HepG2 (cell line): ENCODE measurements at regions not wholly inside any gene's neighbourhood (a gene's known extent, or its start where the extent isn't known, plus 50 kb on each side); places are given as distances from the start of the nearest gene placed in this dataset.
A peak's percentile ranks its signal among the peaks of the same experiment; 100 is the strongest.

Source experiments
- ATAC-seq: fragments of 200-7000 bp; cut with Tn5 transposase; 3 replicates; pipeline ENCODE4 v1.9.1; 2020; ENCODE audit warnings: mild to moderate bottlenecking, moderate library complexity
- BruUV-seq: library from RNA; stranded (reverse); fragments of 400-500 nt; replicated peaks from 2 replicates; lab custom pipeline; 2021; lab: Mats Ljungman, UMichigan
- CTCF ChIA-PET: fragments of 300-600 bp; formaldehyde crosslinking; extraction: SDS; loops from one replicate; lab custom pipeline; 2021; ENCODE audit warnings: low total read pairs, inconsistent platforms, low intra/inter-chr PET ratio; lab: Yijun Ruan, JAX
- POLR2A ChIA-PET: fragments of 350-600 bp; sonication (Branson Sonifier 250); formaldehyde crosslinking; loops from one replicate; lab custom pipeline; 2020; ENCODE audit warnings: antibody characterized with exemption, inconsistent platforms; lab: Yijun Ruan, JAX
- DNase-seq: peaks from one replicate; pipeline ENCODE4 v3.0.0-alpha.2; 2015; ENCODE audit warnings: low spot score
- FAIRE-seq: peaks from 3 replicates; lab custom pipeline; 2011; peaks lifted over from hg19 to GRCh38; lab: Jason Lieb, UNC
- H2AFZ ChIP-seq: one replicate; pipeline ENCODE4 v1.6.1; 2011; ENCODE audit warnings: low read length, inconsistent platforms
- H3K27ac ChIP-seq: fragments of 300-600 bp; 3 replicates; pipeline ENCODE4 v1.8.0; 2011; ENCODE audit warnings: mixed run types, mild to moderate bottlenecking, mixed read lengths, low read length, inconsistent platforms; ENCODE audit not compliant: insufficient read depth; ENCODE audit errors: extremely low read length
- H3K27me3 ChIP-seq, 2 experiments: fragments of 200-600 bp in 1 of 2; 2 replicates in 1 of 2; 3 replicates in 1 of 2; pipeline versions ENCODE4 v1.6.0 to v1.8.0; 2011; ENCODE audit warnings: low read length in 2 of 2, mild to moderate bottlenecking in 2 of 2, moderate library complexity in 2 of 2, inconsistent platforms in 1 of 2; ENCODE audit not compliant: insufficient read depth in 2 of 2, control insufficient read depth in 1 of 2
- H3K36me3 ChIP-seq, 2 experiments: fragments of 200-600 bp in 1 of 2; replicated peaks in 1 of 2; 2 replicates in 1 of 2; 3 replicates in 1 of 2; pipeline versions ENCODE4 v1.5.1 to v1.8.0; 2011; ENCODE audit warnings: low read length in 2 of 2, inconsistent platforms in 1 of 2; ENCODE audit not compliant: insufficient read depth in 2 of 2, control insufficient read depth in 1 of 2
- H3K4me1 ChIP-seq: 2 replicates; pipeline ENCODE4 v1.5.1; 2012; ENCODE audit warnings: low read length, inconsistent platforms; ENCODE audit not compliant: insufficient read depth
- H3K4me2 ChIP-seq: 2 replicates; pipeline ENCODE4 v1.6.0; 2011; ENCODE audit warnings: low read depth, low read length, inconsistent platforms
- H3K4me3 ChIP-seq, 3 experiments: fragments of 200-600 bp in 1 of 3; sonication (generic), shearing (Covaris generic) in 1 of 3; replicated peaks in 1 of 3; 2 replicates each; pipeline ENCODE4 v1.5.1; 2011 to 2016; ENCODE audit warnings: low read length in 3 of 3, inconsistent platforms in 2 of 3, low read depth in 2 of 3, mild to moderate bottlenecking in 2 of 3, control low read depth in 1 of 3, mixed read lengths in 1 of 3; ENCODE audit not compliant: insufficient read depth in 1 of 3
- H3K79me2 ChIP-seq: one replicate; pipeline ENCODE4 v1.6.1; 2011; ENCODE audit warnings: low read length, inconsistent platforms; ENCODE audit not compliant: insufficient read depth
- H3K9ac ChIP-seq: 2 replicates; pipeline ENCODE4 v1.6.0; 2011; ENCODE audit warnings: mild to moderate bottlenecking, low read depth, low read length, inconsistent platforms; ENCODE audit not compliant: insufficient read depth
- H3K9me3 ChIP-seq: 2 replicates; pipeline ENCODE4 v1.5.1; 2012; ENCODE audit warnings: mild to moderate bottlenecking, low read length
- H4K20me1 ChIP-seq: 2 replicates; pipeline ENCODE4 v1.6.0; 2011; ENCODE audit warnings: inconsistent platforms, mild to moderate bottlenecking, low read length, moderate library complexity; ENCODE audit not compliant: insufficient read depth
- CCDC6 ChIP-seq: sonication (generic); formaldehyde crosslinking; IDR thresholded peaks from 2 replicates; pipeline ENCODE4 v1.8.1; 2022; ENCODE audit warnings: mild to moderate bottlenecking, missing genetic modification reagents, moderate library complexity
- FOXJ3 ChIP-seq: sonication (generic); formaldehyde crosslinking; IDR thresholded peaks from 2 replicates; pipeline ENCODE4 v1.4.0; 2020; ENCODE audit warnings: missing genetic modification reagents, mild to moderate bottlenecking, borderline replicate concordance
- MAX ChIP-seq: IDR thresholded peaks from 2 replicates; pipeline ENCODE4 v1.6.1; 2012; ENCODE audit warnings: inconsistent platforms
- PHF8 ChIP-seq: sonication (generic); formaldehyde crosslinking; IDR thresholded peaks from 2 replicates; pipeline ENCODE4 v1.5.0; 2020; ENCODE audit warnings: missing genetic modification reagents
- ZBTB7B ChIP-seq: sonication (generic); formaldehyde crosslinking; IDR thresholded peaks from 2 replicates; pipeline ENCODE4 v1.4.0; 2020; ENCODE audit warnings: missing genetic modification reagents
- ZNF281 ChIP-seq: sonication (generic); formaldehyde crosslinking; IDR thresholded peaks from 2 replicates; pipeline ENCODE4 v1.4.0; 2020; ENCODE audit warnings: missing genetic modification reagents, borderline replicate concordance
- ZNF292 ChIP-seq: sonication (generic); formaldehyde crosslinking; IDR thresholded peaks from 2 replicates; pipeline ENCODE4 v1.8.1; 2022; ENCODE audit warnings: mild to moderate bottlenecking, low read depth, missing genetic modification reagents, borderline replicate concordance
- ZNF572 ChIP-seq: sonication (generic); formaldehyde crosslinking; IDR thresholded peaks from 2 replicates; pipeline ENCODE4 v1.5.1; 2020; ENCODE audit warnings: mild to moderate bottlenecking, missing genetic modification reagents
- WGBS: methylation state at CpG from one replicate; pipeline ENCODE4 v1.1.6; 2017; ENCODE audit warnings: low lambda C conversion rate; 5-methylcytosine and 5-hydroxymethylcytosine counted together
- in situ Hi-C: cut with HindIII; loops from 2 replicates; pipeline ENCODE4 v1.10.0; 2017; ENCODE audit warnings: low pct_unique_long_range_greater_than_20kb; ENCODE audit not compliant: extremely low pct_ligation_motif_present
- intact Hi-C: fragments of 100-400 bp; cut with micrococcal nuclease; formaldehyde crosslinking; loops from one replicate; pipeline ENCODE4 v1.10.0; 2022; ENCODE audit not compliant: unreplicated experiment

- TF ChIP-seq MAX (no peak), FOXJ3 (CRISPR knock-in tag) (no peak), ZNF292 (CRISPR knock-in tag) (no peak), ZNF572 (CRISPR knock-in tag) (no peak), CCDC6 (CRISPR knock-in tag) (no peak), PHF8 (no peak)
These were observed 180.4 kb upstream of the PHYHIPL start (continued) for GRCh38 chr10:58996063-58996462.

- ATAC-seq (no peak), FAIRE-seq (no peak), DNase-seq (no peak)
- no peak for TF ChIP-seq ZBTB7B (CRISPR knock-in tag)
- TF ChIP-seq ZNF281 (CRISPR knock-in tag) = no peak
- Histone ChIP-seq H4K20me1 (no peaks in the 10 kb centered on the region), H2AFZ (no peak overlapping the region), H3K4me1 (peaks cover 94% of the 10 kb centered on the region), H3K4me2 (no peak overlapping the region), H3K9ac (no peak overlapping the region), H3K4me3 (no peak overlapping the region), H3K36me3 (no peaks in the 10 kb centered on the region), H3K27me3 (no peaks in the 10 kb centered on the region), H3K27ac (peak overlapping the region; percentile 2), H3K79me2 (no peaks in the 10 kb centered on the region), H3K9me3 (no peaks in the 10 kb centered on the region)
- in situ Hi-C loops (no loop called here), intact Hi-C loops (no loop called here)
- 99% methylated on average over 2 of the region's 2 CpGs for WGBS
- ChIA-PET CTCF (no interaction called here), POLR2A (interaction anchor here (1.3 to 4.8 kb wide), 3 partner anchors 10 to 77 kb away, joined by 4 to 136 read pairs (median 78); no protein-coding TSS in a partner anchor)
- BruUV-seq = no TSS peak
These were observed 179.6 kb upstream of the PHYHIPL start for GRCh38 chr10:58996866-58997265.
